Astrocyte (in vitro differentiated cells and primary cell): ENCODE measurements at regions not wholly inside any gene's neighbourhood (a gene's known extent, or its start where the extent isn't known, plus 50 kb on each side); places are given as distances from the start of the nearest gene placed in this dataset.

Source experiments
- EZH2 ChIP-seq: IDR thresholded peaks from 2 replicates; pipeline ENCODE4 v1.6.1; 2012; ENCODE audit warnings: mild to moderate bottlenecking, low read length, inconsistent platforms; ENCODE audit not compliant: insufficient read depth
- TF ChIP-seq, protein P1 (sequence below): IDR thresholded peaks from 2 replicates; pipeline ENCODE4 v1.5.1; 2011; ENCODE audit warnings: low read depth, mild to moderate bottlenecking, inconsistent platforms, low read length, moderate library complexity; ENCODE audit not compliant: insufficient read depth

DNA sequence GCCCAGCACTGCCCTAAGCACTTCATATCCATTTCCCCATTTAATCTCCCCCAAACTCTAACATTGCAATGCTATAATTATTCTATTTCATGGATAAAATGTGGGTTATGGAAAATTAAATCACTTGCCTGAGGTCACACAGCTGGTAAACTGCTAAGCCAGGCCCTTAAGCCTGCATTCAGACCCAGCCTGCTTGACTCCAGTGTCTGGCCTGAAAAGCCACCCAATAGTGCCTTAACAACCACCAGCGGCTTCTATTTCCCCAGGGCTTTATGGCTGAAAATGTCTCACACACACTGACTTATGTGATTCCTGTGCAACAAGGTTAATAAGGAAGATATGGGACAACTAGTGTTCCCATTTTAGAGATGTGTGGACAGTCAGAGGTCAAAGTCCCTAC is 178.5 kb upstream of the SNX19 start:
- TF ChIP-seq, protein P1, sequence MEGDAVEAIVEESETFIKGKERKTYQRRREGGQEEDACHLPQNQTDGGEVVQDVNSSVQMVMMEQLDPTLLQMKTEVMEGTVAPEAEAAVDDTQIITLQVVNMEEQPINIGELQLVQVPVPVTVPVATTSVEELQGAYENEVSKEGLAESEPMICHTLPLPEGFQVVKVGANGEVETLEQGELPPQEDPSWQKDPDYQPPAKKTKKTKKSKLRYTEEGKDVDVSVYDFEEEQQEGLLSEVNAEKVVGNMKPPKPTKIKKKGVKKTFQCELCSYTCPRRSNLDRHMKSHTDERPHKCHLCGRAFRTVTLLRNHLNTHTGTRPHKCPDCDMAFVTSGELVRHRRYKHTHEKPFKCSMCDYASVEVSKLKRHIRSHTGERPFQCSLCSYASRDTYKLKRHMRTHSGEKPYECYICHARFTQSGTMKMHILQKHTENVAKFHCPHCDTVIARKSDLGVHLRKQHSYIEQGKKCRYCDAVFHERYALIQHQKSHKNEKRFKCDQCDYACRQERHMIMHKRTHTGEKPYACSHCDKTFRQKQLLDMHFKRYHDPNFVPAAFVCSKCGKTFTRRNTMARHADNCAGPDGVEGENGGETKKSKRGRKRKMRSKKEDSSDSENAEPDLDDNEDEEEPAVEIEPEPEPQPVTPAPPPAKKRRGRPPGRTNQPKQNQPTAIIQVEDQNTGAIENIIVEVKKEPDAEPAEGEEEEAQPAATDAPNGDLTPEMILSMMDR = no peak
- no peak for TF ChIP-seq EZH2
